ENCODE measurements at regions not wholly inside any gene's neighbourhood (a gene's known extent, or its start where the extent isn't known, plus 50 kb on each side); places are given as distances from the start of the nearest gene placed in this dataset.

DNA sequence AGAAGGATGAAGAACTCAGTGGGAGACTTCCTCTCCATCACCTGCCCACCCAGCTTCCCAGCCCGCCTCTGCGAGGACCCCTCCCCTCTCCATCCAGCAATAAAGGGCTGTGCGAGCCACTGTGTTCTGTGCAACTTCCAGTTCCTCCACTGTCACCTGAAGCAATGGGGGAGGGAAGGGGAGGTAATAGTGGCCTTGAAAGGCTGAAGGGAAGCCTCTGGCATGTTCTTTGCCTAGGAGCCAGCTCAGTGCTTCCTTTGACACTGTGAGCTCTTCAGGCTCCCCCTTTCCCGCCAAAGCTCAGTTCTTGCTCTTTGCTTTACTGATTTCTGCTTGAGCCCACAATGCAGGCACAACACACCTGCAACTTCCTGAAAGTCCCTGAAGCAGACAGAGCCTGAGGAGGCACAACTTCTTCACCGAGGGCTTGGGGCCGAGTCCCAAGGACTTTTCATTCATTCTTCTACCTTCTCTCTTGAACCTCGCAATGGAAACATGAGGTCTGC, 73.2 kb upstream of the DOCK9 start:
- POLR2A ChIA-PET, result no interaction called here
- in situ Hi-C loops (cut with HindIII; ENCODE audit: extremely low pct_ligation_motif_present, low pct_unique_long_range_greater_than_20kb) (no loop called here), intact Hi-C loops (cut with micrococcal nuclease; ENCODE audit: unreplicated experiment) (no loop called here)
- TF ChIP-seq EZH2 (conservative IDR thresholded peaks at IDR 0.05; ENCODE audit: low read depth, low read length), result no peak
- TF ChIP-seq, protein P1, sequence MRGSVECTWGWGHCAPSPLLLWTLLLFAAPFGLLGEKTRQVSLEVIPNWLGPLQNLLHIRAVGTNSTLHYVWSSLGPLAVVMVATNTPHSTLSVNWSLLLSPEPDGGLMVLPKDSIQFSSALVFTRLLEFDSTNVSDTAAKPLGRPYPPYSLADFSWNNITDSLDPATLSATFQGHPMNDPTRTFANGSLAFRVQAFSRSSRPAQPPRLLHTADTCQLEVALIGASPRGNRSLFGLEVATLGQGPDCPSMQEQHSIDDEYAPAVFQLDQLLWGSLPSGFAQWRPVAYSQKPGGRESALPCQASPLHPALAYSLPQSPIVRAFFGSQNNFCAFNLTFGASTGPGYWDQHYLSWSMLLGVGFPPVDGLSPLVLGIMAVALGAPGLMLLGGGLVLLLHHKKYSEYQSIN (CRISPR knock-in tag; IDR thresholded peaks at IDR 0.05; ENCODE audit: borderline replicate concordance), result no peak
- no peak for TF ChIP-seq NFKB2 (CRISPR knock-in tag; IDR thresholded peaks at IDR 0.05; ENCODE audit: borderline replicate concordance)
- TF ChIP-seq, protein P2, sequence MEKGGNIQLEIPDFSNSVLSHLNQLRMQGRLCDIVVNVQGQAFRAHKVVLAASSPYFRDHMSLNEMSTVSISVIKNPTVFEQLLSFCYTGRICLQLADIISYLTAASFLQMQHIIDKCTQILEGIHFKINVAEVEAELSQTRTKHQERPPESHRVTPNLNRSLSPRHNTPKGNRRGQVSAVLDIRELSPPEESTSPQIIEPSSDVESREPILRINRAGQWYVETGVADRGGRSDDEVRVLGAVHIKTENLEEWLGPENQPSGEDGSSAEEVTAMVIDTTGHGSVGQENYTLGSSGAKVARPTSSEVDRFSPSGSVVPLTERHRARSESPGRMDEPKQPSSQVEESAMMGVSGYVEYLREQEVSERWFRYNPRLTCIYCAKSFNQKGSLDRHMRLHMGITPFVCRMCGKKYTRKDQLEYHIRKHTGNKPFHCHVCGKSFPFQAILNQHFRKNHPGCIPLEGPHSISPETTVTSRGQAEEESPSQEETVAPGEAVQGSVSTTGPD (CRISPR knock-in tag; IDR thresholded peaks at IDR 0.05), result no peak
- no peak for TF ChIP-seq ZNF468 (CRISPR knock-in tag; IDR thresholded peaks at IDR 0.05)
- TF ChIP-seq HOXA9 (CRISPR knock-in tag; IDR thresholded peaks at IDR 0.05; ENCODE audit: borderline replicate concordance), result no peak
- no peak for TF ChIP-seq TP53 (CRISPR knock-in tag; conservative IDR thresholded peaks at IDR 0.05)
- no peak for TF ChIP-seq TCF7L2 (IDR thresholded peaks at IDR 0.05; ENCODE audit: low read depth, low read length)
- TF ChIP-seq, protein P3, sequence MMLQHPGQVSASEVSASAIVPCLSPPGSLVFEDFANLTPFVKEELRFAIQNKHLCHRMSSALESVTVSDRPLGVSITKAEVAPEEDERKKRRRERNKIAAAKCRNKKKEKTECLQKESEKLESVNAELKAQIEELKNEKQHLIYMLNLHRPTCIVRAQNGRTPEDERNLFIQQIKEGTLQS (CRISPR knock-in tag; IDR thresholded peaks at IDR 0.05), result no peak
- TF ChIP-seq ZNF768 (CRISPR knock-in tag; IDR thresholded peaks at IDR 0.05), result no peak
- TF ChIP-seq U2AF2 (IDR thresholded peaks at IDR 0.05; ENCODE audit: low read depth, low read length), result no peak
- TF ChIP-seq SALL2 (CRISPR knock-in tag; IDR thresholded peaks at IDR 0.05), result no peak
- no peak for TF ChIP-seq SAP130 (CRISPR knock-in tag; IDR thresholded peaks at IDR 0.05; ENCODE audit: low read depth)
- DNase-seq (ENCODE audit: low spot score), result no peak
- 77% methylated on average over 7 of the region's 7 CpGs for WGBS (ENCODE audit: low lambda C conversion rate)
- Histone ChIP-seq H3K27ac (ENCODE audit: extremely low read length, insufficient read depth, low read length) (no peak overlapping the region), H3K79me2 (ENCODE audit: insufficient read depth, low read length) (no peaks in the 10 kb centered on the region), H3K4me1 (ENCODE audit: insufficient read depth, low read length) (no peaks in the 10 kb centered on the region), H3K36me3 (replicated peaks in 1 of 2; ENCODE audit: control insufficient read depth in 1 of 2, insufficient read depth in 2 of 2, low read length in 2 of 2) (no peaks in the 10 kb centered on the region), H2AFZ (ENCODE audit: low read length) (no peak overlapping the region), H3K9me3 (ENCODE audit: low read length) (no peaks in the 10 kb centered on the region), H3K4me2 (ENCODE audit: low read depth, low read length) (no peak overlapping the region), H4K20me1 (ENCODE audit: insufficient read depth, low read length) (no peaks in the 10 kb centered on the region), H3K4me3 (replicated peaks in 1 of 3; ENCODE audit: insufficient read depth in 1 of 3, low read depth in 2 of 3, low read length in 3 of 3) (no peak overlapping the region), H3K27me3 (ENCODE audit: control insufficient read depth in 1 of 2, insufficient read depth in 2 of 2, low read length in 2 of 2) (no peaks in the 10 kb centered on the region; a peak in 1 of 5 replicates), H3K9ac (ENCODE audit: insufficient read depth, low read depth, low read length) (no peak overlapping the region)
- no peak for FAIRE-seq
- CTCF ChIA-PET (ENCODE audit: low intra/inter-chr PET ratio, low total read pairs), result no interaction called here
- ATAC-seq, result no peak
- no TSS peak for BruUV-seq (replicated peaks)

All from HepG2 (cell line).